Activated CD8-positive, alpha-beta memory T cell treated with anti-CD3 and anti-CD28 coated beads for 4 hours (primary cell): ENCODE measurements at regions not wholly inside any gene's neighbourhood (a gene's known extent, or its start where the extent isn't known, plus 50 kb on each side); places are given as distances from the start of the nearest gene placed in this dataset.
"Not testable (repeated sequence)": the region's sequence is repeated elsewhere in the genome, so short reads cannot be mapped to it uniquely, and the experiment has no call there.

Source experiments
- DNase-seq, 2 donors: peaks; one replicate each; pipeline ENCODE4 v3.0.0-alpha.2; 2020; ENCODE audit warnings: low read depth in 2 of 2

GRCh38 chr1:5150191-5150590, 495.8 kb downstream of the AJAP1 start:
- DNase-seq: no peak

DNA sequence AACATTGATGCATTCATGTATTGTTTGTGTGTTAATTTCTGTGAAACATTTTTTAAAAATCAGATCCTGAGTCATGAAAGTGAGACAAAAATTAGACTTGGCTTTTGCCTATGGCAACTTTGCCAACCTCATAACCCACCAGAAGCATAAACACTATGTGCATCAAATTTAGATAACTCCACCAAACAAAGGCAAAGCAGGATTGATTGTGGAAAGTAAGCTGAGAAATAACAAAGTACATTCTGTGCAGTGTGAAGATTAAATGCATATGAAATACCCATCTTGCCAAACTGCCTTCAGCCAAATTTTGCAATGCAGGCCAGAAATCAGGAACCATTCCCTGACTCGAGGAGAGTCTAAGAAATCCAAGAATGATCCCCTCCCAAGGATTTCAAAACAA, 493.4 kb downstream of the AJAP1 start:
- DNase-seq: no peak

GRCh38 chr1:5142389-5142788, 488.0 kb downstream of the AJAP1 start:
- no peak for DNase-seq

- DNase-seq: no peak
Measured at GRCh38 chr1:5141750-5142149, 487.3 kb downstream of the AJAP1 start.

DNA sequence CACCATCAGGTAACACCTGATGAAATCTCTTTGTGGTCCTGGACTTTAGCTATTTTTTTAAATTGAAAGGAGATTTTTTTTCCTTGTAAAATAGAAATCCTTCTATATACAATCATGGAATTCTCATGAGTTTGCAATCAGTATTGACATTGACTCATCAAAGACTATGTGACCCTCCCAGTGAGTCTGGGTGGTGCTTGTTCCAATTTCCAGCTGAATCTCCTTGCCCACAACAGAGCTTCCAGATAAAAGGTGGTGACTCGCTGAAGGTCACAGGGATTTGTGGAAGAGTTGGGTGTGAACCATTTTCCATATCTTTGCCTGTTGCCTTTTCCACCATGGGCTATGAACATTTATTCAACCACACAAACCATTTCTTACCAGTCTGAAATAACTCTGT, 486.6 kb downstream of the AJAP1 start:
- no peak for DNase-seq

- no peak for DNase-seq
Measured at GRCh38 chr1:5140136-5140535, 485.7 kb downstream of the AJAP1 start.

DNA sequence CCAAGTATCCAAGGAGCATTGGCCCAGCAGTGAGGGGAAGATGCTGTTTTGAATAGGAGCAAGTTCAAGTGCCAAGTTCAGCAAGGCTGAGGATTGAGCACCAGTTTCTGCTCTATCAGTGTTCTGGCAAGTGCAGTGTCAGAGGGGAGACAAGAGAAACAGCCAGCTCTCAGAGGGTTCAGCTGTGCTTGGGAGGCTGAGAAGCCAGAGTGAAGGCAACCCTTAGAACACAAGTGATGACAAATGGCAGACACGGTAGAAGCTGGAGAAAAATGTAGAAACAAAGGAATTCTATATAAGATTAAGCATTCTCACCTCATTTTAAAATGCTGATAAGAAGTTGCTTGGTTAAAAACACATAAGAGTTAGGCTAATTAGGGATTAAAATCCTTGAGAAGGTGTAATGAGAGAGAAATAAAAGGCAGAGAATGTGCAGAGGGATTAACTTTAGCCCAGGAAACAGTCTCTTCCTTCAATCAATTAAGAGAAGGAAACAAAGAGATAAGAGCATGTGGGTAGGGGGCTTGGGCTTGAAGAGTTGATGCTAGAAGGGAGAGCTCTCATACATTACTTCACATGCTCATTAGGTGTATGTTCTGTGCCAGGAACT, 475.4 kb downstream of the AJAP1 start:
- DNase-seq: no peak

DNA sequence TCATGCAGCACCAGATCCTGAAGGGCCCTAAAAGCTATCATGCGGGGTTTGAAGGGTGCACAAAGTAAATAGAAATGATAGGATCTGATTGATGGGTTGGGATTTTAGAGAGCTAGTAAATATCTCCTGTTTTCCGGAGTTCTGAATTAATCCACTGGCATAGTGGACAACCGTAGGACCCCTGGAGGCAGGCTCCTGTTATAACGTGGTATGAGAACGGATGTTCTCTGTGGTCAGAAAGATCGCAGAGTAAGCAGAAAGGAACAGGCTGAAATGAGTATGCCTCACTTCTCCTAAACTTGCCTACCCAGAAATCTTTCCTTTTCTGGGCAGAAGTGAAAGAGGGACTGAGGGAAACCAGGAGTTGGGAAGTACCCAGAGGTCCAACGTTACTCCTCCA, 470.8 kb downstream of the AJAP1 start:
- DNase-seq: no peak

- DNase-seq: no peak
Measured at GRCh38 chr1:5120559-5120958, 466.1 kb downstream of the AJAP1 start.

GRCh38 chr1:5119366-5120234, 465.2 kb downstream of the AJAP1 start:
- DNase-seq: no peak

DNA sequence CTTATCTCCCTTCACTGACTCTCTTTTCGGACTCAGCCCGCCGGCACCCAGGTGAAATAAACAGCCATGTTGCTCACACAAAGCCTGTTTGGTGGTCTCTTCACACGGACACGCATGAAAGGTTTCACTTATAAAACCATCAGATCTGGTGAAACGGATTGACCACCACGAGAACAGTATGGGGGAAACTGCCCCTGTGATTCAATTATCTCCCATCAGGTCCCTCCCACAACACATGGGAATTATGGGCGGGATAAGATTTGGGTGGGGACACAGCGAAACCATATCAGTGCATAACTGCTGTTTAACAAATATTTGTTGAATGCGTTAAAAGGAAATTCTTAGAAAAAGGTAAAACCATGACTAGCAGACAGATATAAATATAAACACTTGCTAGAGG, 464.4 kb downstream of the AJAP1 start:
- DNase-seq: not testable (repeated sequence)

- DNase-seq: not testable (repeated sequence)
Measured at GRCh38 chr1:5118292-5118691, 463.9 kb downstream of the AJAP1 start.

DNA sequence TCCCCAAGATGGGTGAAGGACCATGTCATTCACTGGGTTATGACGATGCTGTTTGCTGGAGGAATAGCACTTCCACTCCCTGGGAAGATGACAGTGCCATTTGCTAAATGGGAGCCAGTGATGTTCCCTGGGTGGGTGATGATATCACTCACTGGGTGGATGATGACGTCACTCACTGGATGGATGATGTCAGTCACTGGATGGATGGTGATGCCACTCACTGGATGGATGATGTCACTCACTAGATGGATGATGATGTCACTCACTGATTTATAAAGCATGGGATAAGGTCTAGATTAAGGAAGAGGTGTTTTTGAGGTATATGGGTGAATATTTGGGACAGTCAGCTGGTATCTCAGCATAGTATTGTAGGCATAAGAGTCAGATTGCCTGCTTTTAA, 457.2 kb downstream of the AJAP1 start:
- no peak for DNase-seq

DNA sequence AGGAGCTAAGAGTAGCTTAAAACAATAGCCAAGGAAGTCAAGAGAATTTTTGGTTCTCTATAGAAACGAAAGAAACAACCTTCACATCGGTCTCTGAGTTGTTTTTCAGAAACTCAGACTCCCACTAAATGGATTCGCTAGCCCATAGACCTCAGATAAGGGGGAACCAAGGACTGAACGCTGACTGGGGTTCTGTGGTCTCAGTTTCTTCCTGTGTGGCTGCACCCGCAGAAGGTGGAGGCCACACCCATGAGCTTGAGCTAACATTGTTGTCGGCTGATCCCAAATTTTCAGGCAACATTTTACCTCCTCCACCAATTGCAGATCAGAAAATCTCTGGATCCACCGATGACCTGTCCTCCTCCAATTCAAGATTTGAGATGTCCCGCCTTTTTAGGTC, 456.1 kb downstream of the AJAP1 start:
- no peak for DNase-seq

DNA sequence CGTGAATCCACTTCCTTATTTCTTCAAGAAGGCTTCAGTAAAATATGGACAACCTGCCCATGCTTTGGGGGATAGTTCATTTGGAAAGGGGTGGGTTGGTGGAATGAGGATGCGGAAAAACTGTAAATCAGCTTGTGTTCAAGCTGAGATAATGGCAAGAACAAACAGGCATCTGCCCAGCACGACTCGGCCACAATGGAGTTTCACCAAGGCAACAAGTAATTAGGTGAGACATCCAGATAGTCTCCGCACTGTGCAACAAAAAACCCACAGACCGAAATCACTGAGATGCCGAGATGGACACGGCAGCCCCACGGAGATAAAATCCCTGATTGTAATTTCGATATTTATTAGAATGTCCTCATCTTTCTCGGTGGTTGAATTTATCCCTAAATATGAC, 455.2 kb downstream of the AJAP1 start:
- no peak for DNase-seq

DNA sequence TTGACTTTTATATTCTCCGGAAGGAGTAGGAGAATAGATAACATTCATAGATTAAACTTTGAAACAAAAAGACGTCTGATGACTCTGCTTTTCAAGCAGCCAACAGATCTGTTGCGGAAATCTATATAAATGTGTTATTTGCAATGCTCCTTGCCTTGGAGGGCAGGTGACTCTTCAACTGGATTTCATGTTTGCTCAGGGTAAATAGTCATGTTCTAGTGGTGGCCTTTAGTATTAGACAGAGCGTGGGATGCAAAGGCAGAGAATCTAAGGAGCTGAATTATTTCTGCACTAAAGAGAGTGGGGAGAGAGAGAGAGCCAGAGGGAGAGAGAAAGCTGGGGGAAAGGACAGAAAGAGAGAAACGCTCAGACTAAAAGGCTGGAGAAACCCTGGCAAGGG, 454.3 kb downstream of the AJAP1 start:
- no peak for DNase-seq

GRCh38 chr1:5105744-5106143, 451.3 kb downstream of the AJAP1 start:
- no peak for DNase-seq

- no peak for DNase-seq
Measured at GRCh38 chr1:5099558-5099957, 445.1 kb downstream of the AJAP1 start.

GRCh38 chr1:5098981-5099385, 444.6 kb downstream of the AJAP1 start:
- DNase-seq: no peak

- no peak for DNase-seq
Measured at GRCh38 chr1:5093042-5093441, 438.6 kb downstream of the AJAP1 start.

DNA sequence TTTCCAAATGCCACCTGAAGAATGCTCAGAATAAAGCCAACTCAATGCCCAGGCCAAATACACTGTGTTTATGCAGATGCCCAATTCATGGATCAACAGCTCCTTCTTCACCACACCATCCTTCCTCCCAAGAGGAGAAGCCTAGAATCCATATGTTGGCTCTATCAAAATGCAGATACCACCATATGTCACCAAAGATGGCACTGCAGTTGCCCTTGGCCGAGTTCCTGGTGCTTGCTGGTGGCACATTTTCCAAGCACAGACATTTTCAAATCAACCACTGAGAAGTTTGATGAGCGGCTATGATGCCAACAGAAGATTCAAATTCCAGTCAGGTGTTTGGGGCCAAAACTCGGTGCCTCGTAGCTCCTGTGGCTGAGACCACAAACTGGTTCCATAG, 430.3 kb downstream of the AJAP1 start:
- no peak for DNase-seq

DNA sequence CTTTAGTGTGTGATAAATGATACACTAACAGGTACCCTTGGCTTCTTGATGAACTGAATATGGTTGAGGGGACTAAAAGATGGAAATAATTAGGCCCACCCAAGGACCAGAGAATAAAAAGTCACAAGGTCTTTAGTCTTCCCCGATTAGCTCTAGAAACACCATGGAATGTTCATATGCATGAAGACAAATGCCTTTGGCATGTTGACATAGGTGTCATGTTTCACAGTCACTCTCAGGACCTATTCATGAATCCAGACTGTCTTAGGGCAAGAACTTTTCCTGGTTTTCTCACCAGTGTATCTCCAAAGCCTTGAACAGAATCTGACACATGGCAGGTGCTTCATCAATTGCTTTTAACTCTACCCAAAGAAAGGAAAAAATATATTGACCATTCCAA, 412.8 kb downstream of the AJAP1 start:
- no peak for DNase-seq

GRCh38 chr1:5053744-5054143, 399.3 kb downstream of the AJAP1 start:
- no peak for DNase-seq

- no peak for DNase-seq
Measured at GRCh38 chr1:5029136-5029535, 374.7 kb downstream of the AJAP1 start.
